ENCODE measurements at regions not wholly inside any gene's neighbourhood (a gene's known extent, or its start where the extent isn't known, plus 50 kb on each side); places are given as distances from the start of the nearest gene placed in this dataset.

GRCh38 chr1:60577029-60577428 lies 503.5 kb upstream of the C1orf87 start:
- TF ChIP-seq CTCF (optimal IDR thresholded peaks at IDR 0.05 in 1 of 3, IDR thresholded peaks at IDR 0.05 in 1 of 3, conservative IDR thresholded peaks at IDR 0.05 in 1 of 3; ENCODE audit: extremely low read depth in 1 of 3, insufficient read depth in 2 of 3, low read length in 3 of 3) (no peak), EZH2 (IDR thresholded peaks at IDR 0.05; ENCODE audit: low read length) (no peak)

Data from keratinocyte (primary cell).